K562 (cell line): ENCODE measurements at regions not wholly inside any gene's neighbourhood (a gene's known extent, or its start where the extent isn't known, plus 50 kb on each side); places are given as distances from the start of the nearest gene placed in this dataset.

Experiments used
- BRD4 ChIP-seq: fragments of 200-600 bp; sonication (generic); IDR thresholded peaks from 2 replicates; pipeline ENCODE4 v1.6.1; 2017; ENCODE audit warnings: inconsistent platforms
- ELF1 ChIP-seq: fragments of 200-800 bp; sonication (Bioruptor generic); IDR thresholded peaks from 2 replicates; pipeline ENCODE4 v1.6.1; 2016; ENCODE audit warnings: missing genetic modification characterization, missing compliant biosample characterization
- ZNF707 ChIP-seq: fragments of 250-450 bp; sonication (Bioruptor Pico); conservative IDR thresholded peaks from 2 replicates; pipeline ENCODE4 v1.8.0; 2022; ENCODE audit warnings: inconsistent platforms, mild to moderate bottlenecking, moderate library complexity
- TF ChIP-seq, protein P1 (sequence below): fragments of 450-650 bp; formaldehyde crosslinking; IDR thresholded peaks from 2 replicates; pipeline ENCODE4 v1.4.0; 2022; ENCODE audit warnings: missing genetic modification characterization
- TF ChIP-seq, protein P2 (sequence below): sonication (generic); formaldehyde crosslinking; IDR thresholded peaks from 2 replicates; pipeline ENCODE4 v1.8.1; 2022; ENCODE audit warnings: missing genetic modification reagents

DNA sequence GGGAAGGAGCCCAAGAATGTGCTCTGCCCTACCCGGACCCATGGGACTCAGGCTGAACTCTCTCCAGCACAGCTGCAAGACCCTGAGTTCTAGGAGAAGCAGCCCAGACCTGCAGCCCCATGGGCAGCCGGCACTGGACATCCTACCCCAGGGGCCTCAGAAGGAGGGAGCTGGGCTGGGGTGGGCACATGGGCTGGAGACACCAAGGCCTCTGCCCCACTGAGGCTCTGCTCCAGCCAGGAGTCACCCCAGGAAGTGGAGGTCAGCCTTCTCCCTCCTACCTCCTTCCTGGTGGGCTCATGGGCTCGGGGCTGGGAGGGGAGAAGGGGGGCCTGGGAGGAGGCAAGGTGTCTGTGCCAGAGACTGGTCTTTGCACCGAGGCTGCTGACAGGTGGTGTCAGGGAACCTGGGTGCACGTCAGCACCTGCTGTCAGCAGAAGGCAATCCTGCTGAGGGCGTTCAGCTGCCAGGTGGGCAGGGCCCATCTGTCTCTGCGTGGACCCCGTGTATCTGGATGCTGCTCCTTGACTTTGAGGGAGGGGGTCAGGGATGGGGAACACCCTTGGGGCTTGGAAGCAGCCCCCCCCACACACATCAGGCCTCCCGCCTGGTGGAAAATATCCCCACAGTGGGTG is 95.2 kb downstream of the PDGFA start:
- TF ChIP-seq ELF1, result no peak
- TF ChIP-seq, protein P1, sequence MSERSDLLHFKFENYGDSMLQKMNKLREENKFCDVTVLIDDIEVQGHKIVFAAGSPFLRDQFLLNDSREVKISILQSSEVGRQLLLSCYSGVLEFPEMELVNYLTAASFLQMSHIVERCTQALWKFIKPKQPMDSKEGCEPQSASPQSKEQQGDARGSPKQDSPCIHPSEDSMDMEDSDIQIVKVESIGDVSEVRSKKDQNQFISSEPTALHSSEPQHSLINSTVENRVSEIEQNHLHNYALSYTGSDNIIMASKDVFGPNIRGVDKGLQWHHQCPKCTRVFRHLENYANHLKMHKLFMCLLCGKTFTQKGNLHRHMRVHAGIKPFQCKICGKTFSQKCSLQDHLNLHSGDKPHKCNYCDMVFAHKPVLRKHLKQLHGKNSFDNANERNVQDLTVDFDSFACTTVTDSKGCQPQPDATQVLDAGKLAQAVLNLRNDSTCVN, result no peak
- TF ChIP-seq, protein P2, sequence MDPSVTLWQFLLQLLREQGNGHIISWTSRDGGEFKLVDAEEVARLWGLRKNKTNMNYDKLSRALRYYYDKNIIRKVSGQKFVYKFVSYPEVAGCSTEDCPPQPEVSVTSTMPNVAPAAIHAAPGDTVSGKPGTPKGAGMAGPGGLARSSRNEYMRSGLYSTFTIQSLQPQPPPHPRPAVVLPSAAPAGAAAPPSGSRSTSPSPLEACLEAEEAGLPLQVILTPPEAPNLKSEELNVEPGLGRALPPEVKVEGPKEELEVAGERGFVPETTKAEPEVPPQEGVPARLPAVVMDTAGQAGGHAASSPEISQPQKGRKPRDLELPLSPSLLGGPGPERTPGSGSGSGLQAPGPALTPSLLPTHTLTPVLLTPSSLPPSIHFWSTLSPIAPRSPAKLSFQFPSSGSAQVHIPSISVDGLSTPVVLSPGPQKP, result no peak
- no peak for TF ChIP-seq BRD4
- TF ChIP-seq ZNF707 (CRISPR knock-in tag), result no peak
